ENCODE measurements at regions not wholly inside any gene's neighbourhood (a gene's known extent, or its start where the extent isn't known, plus 50 kb on each side); places are given as distances from the start of the nearest gene placed in this dataset.

DNA sequence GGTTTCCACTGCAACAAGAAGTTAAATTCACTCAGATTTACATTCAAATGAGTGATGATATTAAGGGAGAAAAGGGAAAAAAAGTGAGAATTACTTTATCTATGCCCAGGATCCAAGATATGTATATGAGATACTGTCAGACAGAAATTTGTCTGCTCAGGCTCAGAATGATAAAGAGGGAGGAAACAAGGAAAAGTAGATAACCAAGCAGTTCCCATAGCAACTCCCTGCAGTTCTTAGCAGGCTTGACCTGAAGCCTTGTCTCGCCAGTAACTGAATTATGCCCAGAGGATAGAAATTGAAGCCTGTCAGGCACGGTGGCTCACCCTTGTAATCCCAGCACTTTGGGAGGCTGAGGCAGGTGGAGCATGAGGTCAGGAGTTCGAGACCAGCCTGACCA, 304.4 kb downstream of the TLE1 start:
- Histone ChIP-seq H3K4me1 (ENCODE audit: control insufficient read depth, low read depth, low read length) (no peaks in the 10 kb centered on the region), H3K36me3 (ENCODE audit: control insufficient read depth, low read depth, low read length) (no peaks in the 10 kb centered on the region), H3K27ac (ENCODE audit: low read length) (no peak overlapping the region), H3K9ac (ENCODE audit: low read length) (no peak overlapping the region), H3K9me3 (ENCODE audit: control insufficient read depth, low read depth, low read length) (no peaks in the 10 kb centered on the region), H3K4me3 (ENCODE audit: low read length) (no peak overlapping the region), H3K27me3 (ENCODE audit: control insufficient read depth, insufficient read depth, low read length) (no peaks in the 10 kb centered on the region)

DNA sequence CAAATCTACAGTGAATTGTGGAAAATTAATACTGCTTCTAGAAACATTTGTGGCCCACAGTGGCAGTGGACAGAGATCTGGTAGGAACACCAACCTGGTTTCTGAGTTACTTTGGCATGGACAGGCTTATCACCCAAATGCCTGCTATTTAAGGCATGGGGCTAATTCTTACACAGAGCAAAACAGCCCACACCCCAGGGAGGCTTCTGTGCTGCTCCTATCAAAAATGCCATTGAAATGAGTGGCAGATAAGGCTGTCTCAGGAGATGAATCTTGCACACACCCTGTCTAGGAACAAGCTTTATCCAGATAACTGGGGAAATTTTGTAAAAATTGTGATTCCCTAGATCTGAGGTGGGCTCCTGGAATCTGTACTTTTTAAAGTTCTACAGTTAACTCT, 307.1 kb downstream of the TLE1 start:
- Histone ChIP-seq H3K4me1 (ENCODE audit: control insufficient read depth, low read depth, low read length) (no peaks in the 10 kb centered on the region), H3K27me3 (ENCODE audit: control insufficient read depth, insufficient read depth, low read length) (no peaks in the 10 kb centered on the region), H3K27ac (ENCODE audit: low read length) (no peak overlapping the region), H3K9ac (ENCODE audit: low read length) (no peak overlapping the region), H3K36me3 (ENCODE audit: control insufficient read depth, low read depth, low read length) (no peaks in the 10 kb centered on the region), H3K9me3 (ENCODE audit: control insufficient read depth, low read depth, low read length) (no peaks in the 10 kb centered on the region), H3K4me3 (ENCODE audit: low read length) (no peak overlapping the region)

DNA sequence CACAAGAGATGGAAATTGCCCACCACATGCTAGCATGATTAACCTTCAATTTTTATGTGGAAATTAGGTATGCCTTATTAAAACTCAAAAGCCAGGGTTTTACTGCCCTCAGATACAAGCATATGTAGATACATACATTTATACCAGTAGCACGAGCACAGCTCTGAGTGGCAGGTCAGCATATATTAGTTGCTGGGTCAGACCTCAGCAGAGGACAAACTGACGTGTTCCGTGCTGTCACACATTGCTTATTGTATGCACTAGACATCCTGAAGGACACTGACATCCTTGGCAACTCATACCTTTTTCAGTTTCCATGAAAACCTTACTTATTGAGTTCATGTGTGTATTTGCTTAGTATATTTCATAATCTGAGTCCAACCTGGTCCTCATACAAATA, 307.7 kb downstream of the TLE1 start:
- no peak overlapping the region for H3K4me3 ChIP-seq (ENCODE audit: low read length)
- H3K27me3 ChIP-seq (ENCODE audit: control insufficient read depth, insufficient read depth, low read length) = no peaks in the 10 kb centered on the region
- H3K27ac ChIP-seq (ENCODE audit: low read length) = no peak overlapping the region
- no peaks in the 10 kb centered on the region for H3K4me1 ChIP-seq (ENCODE audit: control insufficient read depth, low read depth, low read length)
- no peaks in the 10 kb centered on the region for H3K9me3 ChIP-seq (ENCODE audit: control insufficient read depth, low read depth, low read length)
- no peak overlapping the region for H3K9ac ChIP-seq (ENCODE audit: low read length)
- no peaks in the 10 kb centered on the region for H3K36me3 ChIP-seq (ENCODE audit: control insufficient read depth, low read depth, low read length)

DNA sequence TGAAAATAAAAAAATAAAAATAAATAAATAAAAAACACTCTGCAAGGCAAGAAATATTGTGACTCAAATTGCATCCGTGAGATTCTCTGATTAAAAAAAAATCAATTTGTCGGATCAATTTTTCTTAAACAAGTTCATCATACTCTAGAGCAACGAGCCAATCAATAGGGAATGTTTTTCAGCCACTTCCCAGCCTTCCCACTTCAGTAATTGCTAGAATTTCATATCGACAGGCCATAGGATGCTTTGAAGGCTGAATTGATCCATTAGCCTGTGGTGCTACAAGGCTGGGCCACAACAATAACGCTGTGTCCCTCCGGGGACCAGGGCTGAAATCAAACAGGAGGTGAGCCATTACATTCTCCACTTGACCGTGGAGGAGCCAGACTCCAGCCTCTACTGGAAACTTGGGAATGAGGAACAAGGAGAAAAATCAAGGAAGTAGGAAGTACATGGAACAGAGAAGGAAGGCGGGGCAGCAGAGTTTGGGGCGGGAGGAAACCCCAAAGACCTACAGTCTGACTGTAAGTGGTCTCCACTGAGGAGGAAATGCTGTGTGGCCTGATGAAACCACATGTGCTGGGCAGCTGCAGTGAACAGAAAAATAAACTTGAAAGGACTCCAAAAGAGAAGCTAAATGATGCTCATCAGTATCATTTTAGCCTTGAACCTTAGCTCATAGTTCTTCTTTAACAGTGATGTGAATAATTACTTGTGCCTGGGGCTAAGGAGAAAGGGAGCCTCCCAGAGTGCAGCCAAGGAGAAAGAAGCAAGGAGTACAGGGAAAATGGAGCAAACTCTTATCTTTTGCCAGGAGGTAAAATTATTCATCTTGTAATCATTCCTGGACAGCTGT, 308.6 kb downstream of the TLE1 start:
- H3K27ac ChIP-seq (ENCODE audit: low read length) = no peak overlapping the region
- no peaks in the 10 kb centered on the region for H3K9me3 ChIP-seq (ENCODE audit: control insufficient read depth, low read depth, low read length)
- H3K4me3 ChIP-seq (ENCODE audit: low read length) = no peak overlapping the region
- H3K4me1 ChIP-seq (ENCODE audit: control insufficient read depth, low read depth, low read length) = no peaks in the 10 kb centered on the region
- H3K9ac ChIP-seq (ENCODE audit: low read length) = no peak overlapping the region
- no peaks in the 10 kb centered on the region for H3K36me3 ChIP-seq (ENCODE audit: control insufficient read depth, low read depth, low read length)
- no peaks in the 10 kb centered on the region for H3K27me3 ChIP-seq (ENCODE audit: control insufficient read depth, insufficient read depth, low read length)

DNA sequence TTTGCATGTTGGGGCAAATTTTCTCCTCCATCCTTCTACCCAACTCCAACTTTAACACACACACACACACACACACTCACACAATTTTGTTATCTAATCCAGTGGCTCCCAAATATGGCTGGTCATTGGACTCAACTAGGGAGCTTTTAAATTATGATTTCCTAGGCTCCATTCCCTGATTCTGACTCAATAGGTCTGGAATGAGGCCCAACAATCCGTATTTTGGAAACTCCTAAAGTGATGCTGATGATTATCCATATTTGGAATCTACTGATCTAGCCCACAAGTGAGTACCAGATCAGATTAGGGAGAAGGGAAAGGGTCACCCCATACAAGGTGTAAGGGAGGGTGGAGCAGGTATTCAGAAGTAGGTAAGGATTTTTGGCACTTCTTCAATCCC, 309.7 kb downstream of the TLE1 start:
- no peak overlapping the region for H3K9ac ChIP-seq (ENCODE audit: low read length)
- H3K4me1 ChIP-seq (ENCODE audit: control insufficient read depth, low read depth, low read length) = peaks cover 5% of the 10 kb centered on the region

DNA sequence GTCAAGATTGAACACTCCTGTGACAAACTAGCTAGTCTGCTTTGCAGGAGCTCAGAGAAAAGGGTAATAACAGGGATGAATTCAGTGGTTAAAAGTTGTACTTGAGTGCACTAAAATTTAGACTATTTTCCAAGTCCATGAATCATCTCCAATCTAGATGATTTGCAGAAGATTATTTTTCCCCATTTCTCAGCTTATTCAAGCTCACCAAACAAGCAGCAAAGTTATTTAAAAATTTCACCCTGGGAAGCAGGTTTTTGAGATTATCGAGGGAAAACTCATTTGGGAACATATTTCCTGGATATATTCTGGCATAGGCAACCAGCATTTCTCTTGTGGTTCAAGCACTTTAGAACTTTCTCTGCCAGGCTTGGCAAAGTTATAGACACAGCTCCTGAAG, 311.4 kb downstream of the TLE1 start:
- H3K4me3 ChIP-seq (ENCODE audit: low read length) = no peak overlapping the region
- H3K27ac ChIP-seq (ENCODE audit: low read length) = no peak overlapping the region
- H3K9me3 ChIP-seq (ENCODE audit: control insufficient read depth, low read depth, low read length) = no peaks in the 10 kb centered on the region
- H3K4me1 ChIP-seq (ENCODE audit: control insufficient read depth, low read depth, low read length) = peaks cover 5% of the 10 kb centered on the region
- no peak overlapping the region for H3K9ac ChIP-seq (ENCODE audit: low read length)
- H3K27me3 ChIP-seq (ENCODE audit: control insufficient read depth, insufficient read depth, low read length) = no peaks in the 10 kb centered on the region
- no peaks in the 10 kb centered on the region for H3K36me3 ChIP-seq (ENCODE audit: control insufficient read depth, low read depth, low read length)

More for the DNA sequence above, 309.7 kb downstream of the TLE1 start:
- H3K27me3 ChIP-seq (ENCODE audit: control insufficient read depth, insufficient read depth, low read length) = no peaks in the 10 kb centered on the region
- no peak overlapping the region for H3K4me3 ChIP-seq (ENCODE audit: low read length)
- no peaks in the 10 kb centered on the region for H3K9me3 ChIP-seq (ENCODE audit: control insufficient read depth, low read depth, low read length)
- no peaks in the 10 kb centered on the region for H3K36me3 ChIP-seq (ENCODE audit: control insufficient read depth, low read depth, low read length)
- H3K27ac ChIP-seq (ENCODE audit: low read length) = no peak overlapping the region

DNA sequence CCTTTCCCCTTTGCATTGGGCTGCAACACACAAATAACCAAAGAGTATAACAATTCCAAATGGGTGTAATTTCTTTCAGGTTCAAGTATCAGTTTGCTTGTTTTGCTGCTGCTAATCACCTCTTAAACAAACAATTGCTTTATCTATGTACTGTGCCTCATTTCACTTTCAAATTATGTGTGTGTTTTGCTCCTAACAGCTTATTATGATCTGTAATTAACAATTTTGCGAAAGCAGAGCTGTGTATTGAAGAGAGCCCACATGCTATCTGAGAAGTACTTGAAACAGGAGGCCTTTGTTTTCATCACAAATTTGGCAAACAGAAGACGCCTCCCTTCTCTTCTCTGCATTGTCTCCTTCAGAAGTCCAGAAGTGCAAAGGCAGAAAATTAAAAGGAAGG, 312.0 kb downstream of the TLE1 start:
- no peak overlapping the region for H3K27ac ChIP-seq (ENCODE audit: low read length)
- H3K27me3 ChIP-seq (ENCODE audit: control insufficient read depth, insufficient read depth, low read length) = no peaks in the 10 kb centered on the region
- H3K4me3 ChIP-seq (ENCODE audit: low read length) = no peak overlapping the region
- no peak overlapping the region for H3K9ac ChIP-seq (ENCODE audit: low read length)
- peaks cover 5% of the 10 kb centered on the region for H3K4me1 ChIP-seq (ENCODE audit: control insufficient read depth, low read depth, low read length)
- no peaks in the 10 kb centered on the region for H3K9me3 ChIP-seq (ENCODE audit: control insufficient read depth, low read depth, low read length)
- H3K36me3 ChIP-seq (ENCODE audit: control insufficient read depth, low read depth, low read length) = no peaks in the 10 kb centered on the region

DNA sequence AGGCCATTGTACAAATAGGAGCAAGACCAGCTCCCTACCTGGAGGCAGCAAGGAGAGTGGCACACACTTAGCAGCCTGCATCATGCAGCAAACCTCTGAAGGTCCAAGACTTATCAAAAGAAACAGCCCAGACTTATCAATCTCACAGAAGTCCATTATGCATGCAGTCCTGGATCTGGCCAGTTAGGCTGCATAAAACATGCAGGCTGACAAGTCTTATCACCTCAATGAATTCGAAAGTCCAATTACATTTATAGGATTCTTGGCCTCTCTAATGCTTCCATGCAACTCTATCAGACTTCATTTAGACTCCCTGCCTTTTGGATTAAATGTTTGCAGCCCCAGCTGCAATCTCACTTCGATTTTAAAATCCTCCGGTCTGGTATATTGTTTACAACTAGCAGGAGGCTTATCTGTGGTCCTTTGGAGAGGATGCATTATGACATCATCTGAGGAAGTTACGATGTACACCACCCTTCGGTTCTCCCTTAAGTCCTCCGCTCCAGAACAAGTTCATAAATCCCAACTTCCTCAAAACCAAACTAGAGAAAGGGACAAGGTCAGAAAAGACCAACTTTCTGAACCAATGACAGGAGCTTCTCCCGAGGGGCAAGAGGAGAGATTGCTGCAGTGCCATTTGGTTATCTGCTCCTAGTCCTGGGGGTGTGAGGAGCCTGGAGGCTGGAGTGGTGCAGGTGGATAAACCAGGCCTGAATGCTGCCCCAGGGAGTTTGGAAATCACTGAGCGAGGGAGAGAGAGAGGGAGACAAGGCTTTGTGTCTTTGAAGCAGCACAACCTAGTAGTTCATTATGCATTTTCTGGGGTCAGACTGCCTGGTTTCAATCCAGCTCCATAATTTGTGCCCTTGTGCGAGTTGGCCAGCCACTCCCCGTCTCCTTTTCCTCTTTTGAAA, 313.9 kb downstream of the TLE1 start:
- Histone ChIP-seq H3K27me3 (ENCODE audit: control insufficient read depth, insufficient read depth, low read length) (no peaks in the 10 kb centered on the region), H3K9me3 (ENCODE audit: control insufficient read depth, low read depth, low read length) (no peaks in the 10 kb centered on the region), H3K4me3 (ENCODE audit: low read length) (no peak overlapping the region), H3K27ac (ENCODE audit: low read length) (no peak overlapping the region), H3K36me3 (ENCODE audit: control insufficient read depth, low read depth, low read length) (no peaks in the 10 kb centered on the region), H3K4me1 (ENCODE audit: control insufficient read depth, low read depth, low read length) (peaks cover 12% of the 10 kb centered on the region), H3K9ac (ENCODE audit: low read length) (no peak overlapping the region)

DNA sequence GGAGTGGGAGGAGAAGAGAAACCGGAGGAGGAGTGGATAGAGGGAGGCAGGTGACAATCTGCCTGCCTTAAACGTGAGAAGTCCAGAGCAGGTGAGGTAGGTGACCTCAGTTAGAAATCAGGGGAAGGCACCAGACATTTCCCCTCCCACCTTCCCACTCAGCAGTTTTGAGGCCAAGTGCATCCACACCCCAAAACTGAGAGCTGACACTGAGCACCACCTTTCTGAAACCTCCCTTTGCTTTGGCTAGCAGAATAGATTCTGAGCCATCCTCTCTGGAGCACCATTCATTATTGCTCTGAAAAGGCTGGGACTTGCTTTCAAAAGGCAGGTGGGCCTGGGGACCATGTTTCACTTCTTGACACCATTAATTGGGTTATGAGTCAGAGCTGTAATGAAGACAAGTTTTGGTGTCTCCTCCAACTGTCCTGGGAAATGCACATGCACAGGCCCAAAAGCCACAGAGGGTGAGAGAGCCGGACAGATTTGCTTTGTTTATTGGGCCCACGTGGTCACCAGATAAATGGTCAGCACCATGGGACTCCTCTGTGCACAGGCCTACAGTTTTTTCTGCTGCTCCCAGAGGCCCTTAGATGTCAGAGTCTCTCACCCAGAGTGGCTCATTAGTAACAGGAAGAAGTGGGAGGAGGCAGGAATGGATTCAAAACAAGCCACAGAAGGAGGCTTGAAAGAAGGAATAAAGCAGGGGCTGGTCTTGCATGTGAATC, 314.7 kb downstream of the TLE1 start:
- no peak overlapping the region for H3K9ac ChIP-seq (ENCODE audit: low read length)
- no peaks in the 10 kb centered on the region for H3K9me3 ChIP-seq (ENCODE audit: control insufficient read depth, low read depth, low read length)
- no peaks in the 10 kb centered on the region for H3K27me3 ChIP-seq (ENCODE audit: control insufficient read depth, insufficient read depth, low read length)
- peaks cover 12% of the 10 kb centered on the region for H3K4me1 ChIP-seq (ENCODE audit: control insufficient read depth, low read depth, low read length)
- no peak overlapping the region for H3K4me3 ChIP-seq (ENCODE audit: low read length)
- H3K27ac ChIP-seq (ENCODE audit: low read length) = no peak overlapping the region
- no peaks in the 10 kb centered on the region for H3K36me3 ChIP-seq (ENCODE audit: control insufficient read depth, low read depth, low read length)

DNA sequence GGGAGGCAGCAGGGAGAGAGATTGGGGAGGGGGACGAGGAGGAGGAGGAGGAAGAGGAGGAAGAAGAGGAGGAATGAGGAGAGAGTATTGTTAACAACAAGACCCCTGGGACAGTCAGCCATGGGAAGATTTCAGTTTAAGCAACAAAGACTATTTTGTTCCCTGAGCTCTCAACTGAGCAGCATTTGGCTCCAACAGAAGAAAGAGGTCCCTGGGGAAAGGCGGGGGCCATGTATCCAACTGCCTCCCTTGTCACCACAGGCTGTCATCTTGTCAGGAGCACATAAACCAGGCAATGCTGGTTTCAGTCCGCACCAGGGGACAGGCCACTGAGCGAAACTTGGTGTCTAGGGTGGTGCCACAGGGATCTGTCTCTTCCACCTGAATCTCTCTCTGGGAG, 316.1 kb downstream of the TLE1 start:
- Histone ChIP-seq H3K4me1 (ENCODE audit: control insufficient read depth, low read depth, low read length) (peaks cover 12% of the 10 kb centered on the region), H3K9me3 (ENCODE audit: control insufficient read depth, low read depth, low read length) (no peaks in the 10 kb centered on the region), H3K27me3 (ENCODE audit: control insufficient read depth, insufficient read depth, low read length) (no peaks in the 10 kb centered on the region), H3K27ac (ENCODE audit: low read length) (no peak overlapping the region), H3K36me3 (ENCODE audit: control insufficient read depth, low read depth, low read length) (no peaks in the 10 kb centered on the region), H3K9ac (ENCODE audit: low read length) (no peak overlapping the region), H3K4me3 (ENCODE audit: low read length) (no peak overlapping the region)

DNA sequence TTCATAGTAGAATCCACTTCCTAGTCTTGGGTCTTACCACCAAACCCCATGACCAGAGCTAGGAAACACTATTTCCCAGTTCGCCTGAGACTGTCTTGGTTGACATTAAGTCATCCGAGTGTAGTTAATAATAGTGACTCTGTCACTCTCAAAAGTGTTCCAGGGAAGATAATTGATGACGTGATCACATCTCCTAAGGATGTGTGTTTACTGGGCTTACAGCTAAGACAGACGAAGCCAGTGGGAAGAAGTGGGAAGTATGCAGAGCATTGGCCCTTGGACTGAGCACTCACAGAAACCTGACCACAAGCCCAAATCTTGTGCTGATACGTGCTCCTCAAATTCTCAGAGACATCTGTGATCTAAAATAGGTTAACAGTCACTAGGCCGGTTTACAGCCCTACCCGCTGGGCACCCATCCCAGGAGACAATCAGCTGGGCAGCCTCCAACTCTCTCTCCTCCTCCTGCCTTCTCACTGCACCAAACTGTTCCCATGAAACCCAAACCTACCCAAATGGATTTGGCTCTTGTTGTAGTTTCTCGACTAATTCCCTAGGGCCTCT, 316.6 kb downstream of the TLE1 start:
- Histone ChIP-seq H3K9ac (ENCODE audit: low read length) (no peak overlapping the region), H3K4me3 (ENCODE audit: low read length) (no peak overlapping the region), H3K4me1 (ENCODE audit: control insufficient read depth, low read depth, low read length) (peaks cover 12% of the 10 kb centered on the region), H3K27me3 (ENCODE audit: control insufficient read depth, insufficient read depth, low read length) (no peaks in the 10 kb centered on the region), H3K36me3 (ENCODE audit: control insufficient read depth, low read depth, low read length) (no peaks in the 10 kb centered on the region), H3K27ac (ENCODE audit: low read length) (no peak overlapping the region), H3K9me3 (ENCODE audit: control insufficient read depth, low read depth, low read length) (no peaks in the 10 kb centered on the region)

All from iPS-18a (cell line).